ENCODE measurements at regions not wholly inside any gene's neighbourhood (a gene's known extent, or its start where the extent isn't known, plus 50 kb on each side); places are given as distances from the start of the nearest gene placed in this dataset.

- ChIA-PET RAD21 (ENCODE audit: low non-redundant PET in 1 of 2, low total read pairs in 2 of 2, uncharacterized antibody in 2 of 2, unreplicated experiment in 2 of 2) (no interaction called here), POLR2A (no interaction called here), CTCF (no interaction called here)
- Histone ChIP-seq H3K79me2 (ENCODE audit: insufficient read depth, low read length) (no peaks in the 10 kb centered on the region), H3K9ac (ENCODE audit: low read length) (no peak overlapping the region), H3K36me3 (ENCODE audit: control insufficient read depth in 1 of 2, insufficient read depth in 2 of 2, low read length in 2 of 2) (no peaks in the 10 kb centered on the region), H3K9me2 (ENCODE audit: insufficient read depth) (no peaks in the 10 kb centered on the region), H3K4me1 (ENCODE audit: control insufficient read depth in 1 of 2, insufficient read depth in 2 of 2, low read length in 2 of 2) (no peaks in the 10 kb centered on the region), H3K27me3 (ENCODE audit: insufficient read depth, low read length) (no peaks in the 10 kb centered on the region), H3K4me3 (replicated peaks in 1 of 2; ENCODE audit: low read depth in 1 of 2, low read length in 2 of 2) (no peak overlapping the region), H3K9me3 (ENCODE audit: control insufficient read depth in 1 of 2, insufficient read depth in 1 of 2, low read depth in 1 of 2, low read length in 2 of 2) (no peaks in the 10 kb centered on the region), H3K27ac (ENCODE audit: low read depth, low read length) (no peak overlapping the region), H3K4me2 (ENCODE audit: low read length) (no peak overlapping the region), H4K20me1 (ENCODE audit: insufficient read depth) (no peaks in the 10 kb centered on the region), H2AFZ (ENCODE audit: low read depth, low read length, poor library complexity, severe bottlenecking) (no peak overlapping the region)
- TF ChIP-seq POLR2AphosphoS5 (IDR thresholded peaks at IDR 0.05; ENCODE audit: low read depth, low read length) (no peak), ATF3 (IDR thresholded peaks at IDR 0.05) (no peak), ZNF274 (IDR thresholded peaks at IDR 0.05; ENCODE audit: low read depth, low read length) (no peak), ZFX (IDR thresholded peaks at IDR 0.05) (no peak), POLR2A (IDR thresholded peaks at IDR 0.05; ENCODE audit: borderline replicate concordance, extremely low read depth, insufficient read depth, insufficient read length) (no peak), ELF1 (IDR thresholded peaks at IDR 0.05; ENCODE audit: borderline replicate concordance, low read depth) (no peak), YY1 (IDR thresholded peaks at IDR 0.05; ENCODE audit: extremely low read depth, insufficient replicate concordance, low read depth, low read length) (no peak), CTCF (IDR thresholded peaks at IDR 0.05 in 2 of 3, conservative IDR thresholded peaks at IDR 0.05 in 1 of 3; ENCODE audit: borderline replicate concordance in 1 of 3, insufficient read depth in 1 of 3, low read depth in 2 of 3, low read length in 2 of 3) (no peak), ZBTB33 (IDR thresholded peaks at IDR 0.05; ENCODE audit: extremely low read depth, insufficient replicate concordance, low read length) (no peak), MAX (IDR thresholded peaks at IDR 0.05) (no peak), SRF (IDR thresholded peaks at IDR 0.05; ENCODE audit: low read depth) (no peak), EZH2 (IDR thresholded peaks at IDR 0.05) (no peak), CBX3 (IDR thresholded peaks at IDR 0.05; ENCODE audit: low read depth) (no peak)
- TF ChIP-seq, protein P1, sequence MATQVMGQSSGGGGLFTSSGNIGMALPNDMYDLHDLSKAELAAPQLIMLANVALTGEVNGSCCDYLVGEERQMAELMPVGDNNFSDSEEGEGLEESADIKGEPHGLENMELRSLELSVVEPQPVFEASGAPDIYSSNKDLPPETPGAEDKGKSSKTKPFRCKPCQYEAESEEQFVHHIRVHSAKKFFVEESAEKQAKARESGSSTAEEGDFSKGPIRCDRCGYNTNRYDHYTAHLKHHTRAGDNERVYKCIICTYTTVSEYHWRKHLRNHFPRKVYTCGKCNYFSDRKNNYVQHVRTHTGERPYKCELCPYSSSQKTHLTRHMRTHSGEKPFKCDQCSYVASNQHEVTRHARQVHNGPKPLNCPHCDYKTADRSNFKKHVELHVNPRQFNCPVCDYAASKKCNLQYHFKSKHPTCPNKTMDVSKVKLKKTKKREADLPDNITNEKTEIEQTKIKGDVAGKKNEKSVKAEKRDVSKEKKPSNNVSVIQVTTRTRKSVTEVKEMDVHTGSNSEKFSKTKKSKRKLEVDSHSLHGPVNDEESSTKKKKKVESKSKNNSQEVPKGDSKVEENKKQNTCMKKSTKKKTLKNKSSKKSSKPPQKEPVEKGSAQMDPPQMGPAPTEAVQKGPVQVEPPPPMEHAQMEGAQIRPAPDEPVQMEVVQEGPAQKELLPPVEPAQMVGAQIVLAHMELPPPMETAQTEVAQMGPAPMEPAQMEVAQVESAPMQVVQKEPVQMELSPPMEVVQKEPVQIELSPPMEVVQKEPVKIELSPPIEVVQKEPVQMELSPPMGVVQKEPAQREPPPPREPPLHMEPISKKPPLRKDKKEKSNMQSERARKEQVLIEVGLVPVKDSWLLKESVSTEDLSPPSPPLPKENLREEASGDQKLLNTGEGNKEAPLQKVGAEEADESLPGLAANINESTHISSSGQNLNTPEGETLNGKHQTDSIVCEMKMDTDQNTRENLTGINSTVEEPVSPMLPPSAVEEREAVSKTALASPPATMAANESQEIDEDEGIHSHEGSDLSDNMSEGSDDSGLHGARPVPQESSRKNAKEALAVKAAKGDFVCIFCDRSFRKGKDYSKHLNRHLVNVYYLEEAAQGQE (IDR thresholded peaks at IDR 0.05; ENCODE audit: low read depth) = no peak
- ATAC-seq (no peak), DNase-seq (ENCODE audit: low read depth, low spot score) (no peak)
- no TSS peak for BruUV-seq (replicated peaks)
- intact Hi-C loops (cut with micrococcal nuclease) = no loop called here
Observed at GRCh38 chr18:45365835-45366234, 249.4 kb upstream of the SLC14A2 start.
